Neural cell (in vitro differentiated cells): ENCODE measurements at regions not wholly inside any gene's neighbourhood (a gene's known extent, or its start where the extent isn't known, plus 50 kb on each side); places are given as distances from the start of the nearest gene placed in this dataset.

ENCODE experiments used
- CTCF ChIP-seq: fragments of 450-650 bp; IDR thresholded peaks from 2 replicates; pipeline ENCODE4 v1.5.1; 2014; ENCODE audit warnings: antibody characterized with exemption, mild to moderate bottlenecking, moderate library complexity; ENCODE audit not compliant: poor library complexity, severe bottlenecking
- EP300 ChIP-seq: fragments of 450-650 bp; conservative IDR thresholded peaks from 2 replicates; pipeline ENCODE4 v1.6.1; 2014; ENCODE audit warnings: antibody characterized with exemption, mild to moderate bottlenecking, moderate library complexity; ENCODE audit not compliant: poor library complexity, severe bottlenecking
- EZH2 ChIP-seq: fragments of 200-600, 300-800 bp; shearing (Covaris generic), sonication (generic); IDR thresholded peaks from 2 replicates; pipeline ENCODE4 v1.6.1; 2014; ENCODE audit warnings: antibody characterized with exemption, low read length, borderline replicate concordance, mild to moderate bottlenecking; ENCODE audit not compliant: insufficient read depth, poor library complexity, severe bottlenecking
- MXI1 ChIP-seq: fragments of 450-650 bp; conservative IDR thresholded peaks from 2 replicates; pipeline ENCODE4 v1.6.1; 2014; ENCODE audit warnings: antibody characterized with exemption, mild to moderate bottlenecking; ENCODE audit not compliant: poor library complexity, severe bottlenecking
- RAD21 ChIP-seq: fragments of 450-650 bp; conservative IDR thresholded peaks from 2 replicates; pipeline ENCODE4 v1.6.1; 2014; ENCODE audit warnings: antibody characterized with exemption, mild to moderate bottlenecking, moderate library complexity
- REST ChIP-seq: IDR thresholded peaks from 2 replicates; pipeline ENCODE4 v1.6.1; 2012; ENCODE audit warnings: borderline replicate concordance
- SMC3 ChIP-seq: fragments of 450-650 bp; conservative IDR thresholded peaks from 2 replicates; pipeline ENCODE4 v1.6.1; 2014; ENCODE audit warnings: antibody characterized with exemption, mild to moderate bottlenecking, moderate library complexity; ENCODE audit not compliant: poor library complexity

GRCh38 chr20:60187683-60188082 is 229.5 kb downstream of the CDH26 start:
- no peak for TF ChIP-seq CTCF
- TF ChIP-seq EP300 = no peak
- TF ChIP-seq MXI1 = no peak
- no peak for TF ChIP-seq REST
- TF ChIP-seq EZH2 = no peak
- no peak for TF ChIP-seq RAD21
- TF ChIP-seq SMC3 = no peak
